Kidney epithelial cell (primary cell): ENCODE measurements at regions not wholly inside any gene's neighbourhood (a gene's known extent, or its start where the extent isn't known, plus 50 kb on each side); places are given as distances from the start of the nearest gene placed in this dataset.
"Not testable (repeated sequence)": the region's sequence is repeated elsewhere in the genome, so short reads cannot be mapped to it uniquely, and the experiment has no call there.

ENCODE experiments used
- DNase-seq: peaks from one replicate; pipeline ENCODE4 v3.0.0-alpha.2; 2010; ENCODE audit warnings: low read depth
- H3K27me3 ChIP-seq: 2 replicates; pipeline ENCODE4 v1.6.0; 2011; ENCODE audit warnings: low read length; ENCODE audit not compliant: control insufficient read depth, insufficient read depth
- H3K36me3 ChIP-seq: 2 replicates; pipeline ENCODE4 v1.5.1; 2011; ENCODE audit warnings: low read length; ENCODE audit not compliant: control insufficient read depth, insufficient read depth
- H3K4me3 ChIP-seq: 2 replicates; pipeline ENCODE4 v1.5.1; 2011; ENCODE audit warnings: low read depth, mild to moderate bottlenecking, control low read depth, low read length
- TF ChIP-seq, protein P1 (sequence below): IDR thresholded peaks from 2 replicates; pipeline ENCODE4 v1.5.1; 2011; ENCODE audit warnings: mild to moderate bottlenecking, moderate library complexity, low read length, control low read depth, inconsistent platforms; ENCODE audit not compliant: insufficient read depth, poor library complexity, severe bottlenecking

DNA sequence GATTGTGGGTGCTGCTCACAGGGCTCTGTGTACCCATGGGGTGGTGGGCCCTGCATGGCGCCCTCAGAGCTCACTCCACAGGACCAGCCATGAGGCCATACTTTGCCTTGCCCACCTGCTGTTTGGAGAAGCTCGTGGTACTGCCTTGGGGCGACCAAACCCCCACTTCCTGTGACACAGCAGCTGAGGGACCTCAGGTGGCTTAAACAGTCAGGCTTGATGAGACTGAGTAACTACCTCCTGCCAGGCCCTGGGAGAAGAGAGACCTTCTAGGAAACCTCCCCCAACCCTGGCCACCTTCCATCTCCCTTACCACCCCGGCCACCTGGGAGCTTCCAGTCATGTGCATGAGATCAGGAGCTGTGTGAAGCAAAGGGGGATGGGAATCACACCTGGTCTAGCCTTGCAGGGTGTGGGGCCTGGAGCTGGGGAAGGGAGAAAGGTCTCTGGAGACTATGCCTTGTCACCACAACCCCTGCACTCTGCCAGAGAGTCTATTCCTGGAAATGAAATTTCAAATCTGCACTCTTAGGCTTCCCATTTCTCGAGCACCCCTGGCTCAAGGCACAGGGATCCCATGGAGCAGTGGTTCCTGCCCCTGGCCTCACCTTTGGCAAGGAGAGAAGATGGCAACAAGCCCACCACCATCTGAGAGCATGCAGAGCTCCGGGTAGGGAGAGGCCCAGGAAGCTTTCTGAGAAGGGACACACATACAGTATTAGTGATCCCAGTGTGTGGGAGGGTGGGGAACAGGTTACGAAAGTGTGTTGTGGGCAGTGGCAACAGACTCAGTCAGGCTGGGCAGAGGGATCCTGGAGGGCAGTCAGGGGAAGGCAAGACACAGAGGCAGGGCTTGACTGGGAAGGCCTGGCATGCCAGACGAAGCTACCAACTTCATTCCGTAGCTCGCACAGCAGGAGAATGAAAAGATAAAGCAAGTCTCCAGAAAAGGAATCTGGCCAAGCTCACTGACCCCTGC lies 125.0 kb downstream of the URI1 start:
- Histone ChIP-seq H3K4me3 (no peak overlapping the region), H3K27me3 (no peaks in the 10 kb centered on the region), H3K36me3 (no peaks in the 10 kb centered on the region)
- no peak for DNase-seq
- TF ChIP-seq, protein P1, sequence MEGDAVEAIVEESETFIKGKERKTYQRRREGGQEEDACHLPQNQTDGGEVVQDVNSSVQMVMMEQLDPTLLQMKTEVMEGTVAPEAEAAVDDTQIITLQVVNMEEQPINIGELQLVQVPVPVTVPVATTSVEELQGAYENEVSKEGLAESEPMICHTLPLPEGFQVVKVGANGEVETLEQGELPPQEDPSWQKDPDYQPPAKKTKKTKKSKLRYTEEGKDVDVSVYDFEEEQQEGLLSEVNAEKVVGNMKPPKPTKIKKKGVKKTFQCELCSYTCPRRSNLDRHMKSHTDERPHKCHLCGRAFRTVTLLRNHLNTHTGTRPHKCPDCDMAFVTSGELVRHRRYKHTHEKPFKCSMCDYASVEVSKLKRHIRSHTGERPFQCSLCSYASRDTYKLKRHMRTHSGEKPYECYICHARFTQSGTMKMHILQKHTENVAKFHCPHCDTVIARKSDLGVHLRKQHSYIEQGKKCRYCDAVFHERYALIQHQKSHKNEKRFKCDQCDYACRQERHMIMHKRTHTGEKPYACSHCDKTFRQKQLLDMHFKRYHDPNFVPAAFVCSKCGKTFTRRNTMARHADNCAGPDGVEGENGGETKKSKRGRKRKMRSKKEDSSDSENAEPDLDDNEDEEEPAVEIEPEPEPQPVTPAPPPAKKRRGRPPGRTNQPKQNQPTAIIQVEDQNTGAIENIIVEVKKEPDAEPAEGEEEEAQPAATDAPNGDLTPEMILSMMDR, result no peak

DNA sequence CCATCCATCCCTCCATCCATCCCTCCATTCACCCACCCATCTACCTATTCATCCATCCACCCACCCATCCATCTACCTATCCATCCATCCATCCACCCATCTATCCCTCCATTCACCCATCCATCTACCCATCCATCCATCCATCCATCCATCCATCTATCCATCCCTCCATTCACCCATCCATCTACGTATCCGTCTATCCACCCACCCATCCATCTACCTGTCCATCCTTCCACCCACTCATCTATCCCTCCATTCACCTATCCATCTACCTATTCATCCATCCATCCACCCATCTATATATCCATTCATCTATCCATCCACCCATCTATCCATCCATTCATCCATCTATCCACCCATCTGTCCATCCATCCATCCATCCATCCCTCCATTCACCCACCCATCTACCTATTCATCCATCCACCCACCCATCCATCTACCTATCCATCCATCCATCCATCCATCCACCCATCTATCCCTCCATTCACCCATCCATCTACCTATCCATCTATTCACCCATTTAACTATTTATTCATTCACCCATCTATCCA lies 126.0 kb downstream of the URI1 start:
- H3K36me3 ChIP-seq, DNase-seq, H3K4me3 ChIP-seq, H3K27me3 ChIP-seq: not testable (repeated sequence)

DNA sequence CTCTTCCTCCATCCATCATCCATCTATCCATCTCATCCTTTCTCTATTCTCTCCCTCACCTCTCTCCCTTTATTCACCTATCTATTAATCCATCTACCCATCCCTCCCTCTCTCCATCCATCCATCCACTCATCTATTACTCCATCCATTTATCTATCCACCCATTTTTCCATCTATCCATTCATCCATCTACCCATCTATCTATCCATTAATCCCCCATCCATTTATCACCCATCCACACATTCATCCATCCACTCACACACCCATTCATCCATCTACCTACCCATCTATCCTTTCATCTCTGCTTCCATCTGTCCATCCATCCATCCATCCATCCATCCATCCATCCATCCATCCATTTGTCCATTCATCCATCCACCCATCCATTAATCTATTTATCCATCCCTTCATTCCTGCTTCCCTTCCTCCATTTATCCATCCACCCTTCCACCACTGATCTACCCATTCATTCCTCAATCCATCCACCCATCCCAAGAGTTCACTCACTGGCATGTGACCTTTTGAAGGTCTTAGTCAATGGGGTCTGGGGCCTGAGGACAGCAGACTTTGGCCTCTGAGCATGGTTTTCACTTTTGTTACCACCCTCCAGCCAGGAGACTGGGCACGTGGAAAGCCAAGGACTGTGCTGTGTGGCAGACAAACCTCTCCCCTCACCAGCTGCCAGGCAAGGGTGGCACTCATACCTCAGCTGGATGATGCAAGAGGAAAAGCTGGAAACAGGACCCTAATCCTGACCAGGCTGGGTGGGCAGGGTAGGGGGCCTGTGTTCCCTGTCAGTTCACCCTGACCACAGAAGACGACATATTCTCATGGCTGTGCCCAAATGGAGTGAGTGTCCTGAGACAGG lies 126.7 kb downstream of the URI1 start:
- Histone ChIP-seq H3K4me3 (no peak overlapping the region), H3K36me3 (no peaks in the 10 kb centered on the region), H3K27me3 (no peaks in the 10 kb centered on the region)
- DNase-seq, result no peak
- TF ChIP-seq, protein P1, result no peak

DNA sequence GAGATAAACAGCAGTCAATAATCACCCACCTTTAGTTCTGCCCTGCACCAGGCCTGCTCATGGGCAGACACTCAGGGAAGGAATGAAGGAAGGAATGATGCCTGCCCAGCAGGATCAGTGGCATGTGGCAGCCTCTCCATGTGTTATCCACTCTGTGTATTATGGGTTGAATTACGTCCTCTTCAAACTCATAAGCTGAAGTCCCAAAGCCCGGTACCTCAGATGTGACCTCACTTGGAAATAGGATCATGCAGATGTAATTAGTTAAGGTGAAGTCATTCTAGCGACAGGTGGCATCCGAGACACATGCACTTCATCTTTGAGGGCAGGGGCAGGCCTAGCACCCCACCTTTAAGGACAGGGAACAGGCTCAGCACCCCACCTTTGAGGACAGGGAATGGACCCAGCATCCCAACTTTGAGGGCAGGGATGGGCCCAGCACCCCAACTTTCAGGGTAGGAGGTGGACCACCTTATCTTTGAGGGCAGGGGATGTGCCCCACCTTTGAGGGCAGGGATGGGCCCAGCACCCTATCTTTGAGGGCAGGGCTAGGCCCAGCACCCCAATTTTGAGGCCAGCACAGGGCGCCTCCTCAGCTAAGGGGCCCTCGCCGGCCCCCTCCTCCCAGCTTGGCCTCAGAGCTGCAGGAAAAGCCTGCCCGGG lies 127.6 kb downstream of the URI1 start:
- TF ChIP-seq, protein P1, result no peak
- Histone ChIP-seq H3K27me3 (no peaks in the 10 kb centered on the region), H3K36me3 (no peaks in the 10 kb centered on the region), H3K4me3 (no peak overlapping the region)
- DNase-seq, result no peak

DNA sequence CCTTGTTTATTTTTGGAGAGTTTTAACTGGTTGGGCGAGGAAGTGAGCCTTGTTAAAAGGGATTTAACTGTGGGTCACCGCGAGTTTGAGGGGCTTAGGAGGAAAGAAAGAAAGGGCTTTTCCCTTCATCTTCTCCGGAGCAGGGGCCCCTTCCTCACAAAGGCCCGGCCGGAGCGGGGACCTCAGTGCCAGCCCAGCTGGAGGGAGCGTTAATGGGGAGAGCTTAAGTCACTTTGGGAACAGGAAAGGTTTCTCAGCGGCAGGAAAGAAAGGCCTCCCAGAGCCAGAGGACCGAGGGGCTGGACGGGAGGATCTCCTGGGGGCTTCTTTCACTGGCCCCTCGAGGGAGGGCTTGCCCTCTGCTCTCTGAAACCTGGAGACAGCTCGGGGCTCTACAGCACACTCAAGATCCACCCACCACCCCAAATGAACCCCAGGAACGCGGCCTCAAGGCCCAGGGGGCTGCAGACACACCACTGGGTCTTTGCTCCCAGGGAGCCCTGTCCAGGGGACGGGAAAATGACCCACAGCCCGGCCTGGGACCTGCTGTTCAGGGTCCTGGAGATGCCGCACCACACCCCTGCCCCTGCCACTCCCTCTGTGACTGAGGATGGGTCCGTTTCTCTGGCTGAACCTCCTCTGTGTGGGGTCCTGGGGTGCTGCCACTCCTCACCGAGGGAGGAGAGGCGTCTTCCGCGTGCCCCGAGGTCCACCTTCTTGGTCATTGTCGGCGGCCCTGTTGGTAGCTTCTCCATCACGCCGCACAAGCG lies 128.3 kb downstream of the URI1 start:
- Histone ChIP-seq H3K27me3 (no peaks in the 10 kb centered on the region), H3K36me3 (no peaks in the 10 kb centered on the region), H3K4me3 (no peak overlapping the region)
- DNase-seq, result no peak
- TF ChIP-seq, protein P1, result no peak
